ENCODE measurements at regions not wholly inside any gene's neighbourhood (a gene's known extent, or its start where the extent isn't known, plus 50 kb on each side); places are given as distances from the start of the nearest gene placed in this dataset.

DNA sequence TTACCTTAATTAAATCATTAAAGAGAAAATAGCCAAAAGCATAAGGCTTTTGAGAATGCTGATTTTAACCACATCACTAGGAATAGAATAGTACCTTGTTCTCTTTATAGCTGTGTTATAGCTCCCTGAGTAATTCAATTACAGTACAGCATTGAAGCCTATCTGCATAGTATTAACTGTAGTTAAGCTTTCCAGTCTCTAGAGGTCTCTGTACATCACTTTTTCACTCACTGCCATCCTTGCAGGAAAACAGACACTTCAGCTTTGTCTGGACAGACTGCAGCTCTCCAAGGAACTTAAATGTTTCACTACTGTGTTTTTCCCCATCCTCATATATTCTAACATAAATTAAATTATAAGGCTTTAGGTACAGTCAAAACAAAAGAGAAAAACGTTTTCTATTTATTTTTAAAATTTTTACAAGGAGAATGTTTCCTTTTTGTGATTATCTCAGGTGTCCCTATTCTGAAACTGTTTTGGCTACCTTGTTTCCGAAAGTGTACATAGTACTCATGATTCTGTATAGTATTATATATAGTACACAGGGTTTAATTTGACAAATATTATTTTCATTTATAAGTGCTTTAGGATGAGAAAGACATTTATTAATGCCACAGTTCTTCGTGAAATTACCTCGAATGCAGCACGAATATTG is 407.9 kb downstream of the PCDH18 start:
- TF ChIP-seq, protein P1, sequence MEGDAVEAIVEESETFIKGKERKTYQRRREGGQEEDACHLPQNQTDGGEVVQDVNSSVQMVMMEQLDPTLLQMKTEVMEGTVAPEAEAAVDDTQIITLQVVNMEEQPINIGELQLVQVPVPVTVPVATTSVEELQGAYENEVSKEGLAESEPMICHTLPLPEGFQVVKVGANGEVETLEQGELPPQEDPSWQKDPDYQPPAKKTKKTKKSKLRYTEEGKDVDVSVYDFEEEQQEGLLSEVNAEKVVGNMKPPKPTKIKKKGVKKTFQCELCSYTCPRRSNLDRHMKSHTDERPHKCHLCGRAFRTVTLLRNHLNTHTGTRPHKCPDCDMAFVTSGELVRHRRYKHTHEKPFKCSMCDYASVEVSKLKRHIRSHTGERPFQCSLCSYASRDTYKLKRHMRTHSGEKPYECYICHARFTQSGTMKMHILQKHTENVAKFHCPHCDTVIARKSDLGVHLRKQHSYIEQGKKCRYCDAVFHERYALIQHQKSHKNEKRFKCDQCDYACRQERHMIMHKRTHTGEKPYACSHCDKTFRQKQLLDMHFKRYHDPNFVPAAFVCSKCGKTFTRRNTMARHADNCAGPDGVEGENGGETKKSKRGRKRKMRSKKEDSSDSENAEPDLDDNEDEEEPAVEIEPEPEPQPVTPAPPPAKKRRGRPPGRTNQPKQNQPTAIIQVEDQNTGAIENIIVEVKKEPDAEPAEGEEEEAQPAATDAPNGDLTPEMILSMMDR (IDR thresholded peaks at IDR 0.05; ENCODE audit: control insufficient read depth, insufficient read depth, low read depth, low read length, missing control alignments) = peak; percentile 63
- DNase-seq (ENCODE audit: low read depth) = peak; percentile 60
- H3K4me3 ChIP-seq (ENCODE audit: control insufficient read depth, low read depth, low read length) = peak overlapping the region; percentile 41

DNA sequence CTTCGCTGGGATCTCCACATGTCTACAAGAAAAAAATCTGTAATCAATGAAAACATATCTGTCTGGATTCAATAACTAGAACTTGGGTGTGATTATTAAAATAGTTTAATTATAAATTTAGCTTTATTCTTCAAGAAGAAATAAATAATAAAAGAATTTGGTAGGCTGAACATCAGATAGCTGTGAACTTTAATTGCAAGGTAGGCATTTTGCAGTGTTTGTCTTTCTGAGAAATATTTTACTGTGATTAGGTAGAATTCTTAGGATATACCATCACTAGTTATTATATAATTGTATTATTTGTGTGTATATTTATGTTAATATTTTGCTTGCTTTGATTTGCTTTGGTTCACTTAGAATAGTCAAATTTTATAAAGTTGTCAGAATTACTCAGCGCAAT is 409.4 kb downstream of the PCDH18 start:
- no peak overlapping the region for H3K4me3 ChIP-seq (ENCODE audit: control insufficient read depth, low read depth, low read length)
- no peak for DNase-seq (ENCODE audit: low read depth)
- TF ChIP-seq, protein P1 (IDR thresholded peaks at IDR 0.05; ENCODE audit: control insufficient read depth, insufficient read depth, low read depth, low read length, missing control alignments) = no peak

DNA sequence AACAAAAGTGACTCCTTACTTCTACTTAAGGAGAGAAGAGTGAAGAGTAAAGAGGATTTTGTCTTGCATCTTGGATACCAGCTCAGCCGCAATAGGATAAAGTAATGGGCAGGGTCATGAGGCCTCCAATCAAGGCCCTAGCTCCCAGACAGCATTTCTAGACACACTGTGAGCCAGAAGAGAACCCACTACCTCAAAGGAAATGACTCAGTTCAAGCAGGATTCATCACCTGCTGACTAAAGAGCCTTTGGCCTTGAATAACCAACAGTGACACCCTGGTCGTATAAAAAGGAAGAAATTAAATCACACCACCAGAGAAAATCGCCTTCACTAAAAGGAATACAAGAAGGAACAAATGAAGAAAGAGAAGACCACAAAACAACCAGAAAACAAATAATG is 416.1 kb downstream of the PCDH18 start:
- DNase-seq (ENCODE audit: low read depth) = no peak
- TF ChIP-seq, protein P1 (IDR thresholded peaks at IDR 0.05; ENCODE audit: control insufficient read depth, insufficient read depth, low read depth, low read length, missing control alignments) = no peak
- H3K4me3 ChIP-seq (ENCODE audit: control insufficient read depth, low read depth, low read length) = no peak overlapping the region

DNA sequence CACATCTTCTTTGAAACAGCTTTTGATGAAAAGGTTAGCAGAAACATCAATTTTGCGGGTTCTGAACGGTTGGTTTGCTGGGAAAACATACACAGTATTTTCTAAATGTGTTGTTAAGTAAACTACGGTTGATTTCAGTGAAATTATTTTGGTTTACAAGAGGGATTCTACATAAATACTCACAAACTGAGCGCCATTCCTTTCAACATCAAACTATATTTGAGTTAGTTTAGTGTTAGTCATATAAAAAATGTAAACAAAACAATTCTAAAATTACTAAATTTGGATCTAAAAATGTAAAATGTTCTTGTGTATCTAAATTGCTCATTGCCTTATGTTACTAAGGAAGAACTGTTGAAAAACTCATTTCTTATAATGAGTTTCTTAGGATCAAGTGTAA is 425.6 kb downstream of the PCDH18 start:
- TF ChIP-seq, protein P1 (IDR thresholded peaks at IDR 0.05; ENCODE audit: control insufficient read depth, insufficient read depth, low read depth, low read length, missing control alignments) = no peak
- no peak overlapping the region for H3K4me3 ChIP-seq (ENCODE audit: control insufficient read depth, low read depth, low read length)
- DNase-seq (ENCODE audit: low read depth) = no peak

DNA sequence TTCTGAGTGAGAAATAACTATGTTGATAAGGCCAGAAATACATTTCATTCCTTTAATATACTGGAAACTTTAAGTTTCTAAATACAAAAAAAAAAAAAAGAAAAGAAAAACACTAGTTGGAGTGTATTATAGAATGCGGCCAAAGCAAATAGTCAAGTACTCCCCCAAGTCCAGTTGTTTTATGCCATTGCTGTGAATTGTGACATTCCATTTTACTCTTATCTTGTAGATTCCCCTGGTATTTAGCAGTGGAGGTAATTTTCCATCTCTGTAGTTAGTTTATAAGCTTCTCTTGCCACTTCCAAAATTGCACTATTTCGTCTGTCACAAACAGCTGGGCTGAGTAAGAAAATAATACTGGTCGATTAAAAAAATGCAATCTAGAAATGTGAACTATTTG is 426.0 kb downstream of the PCDH18 start:
- no peak for DNase-seq (ENCODE audit: low read depth)
- TF ChIP-seq, protein P1 (IDR thresholded peaks at IDR 0.05; ENCODE audit: control insufficient read depth, insufficient read depth, low read depth, low read length, missing control alignments) = no peak
- no peak overlapping the region for H3K4me3 ChIP-seq (ENCODE audit: control insufficient read depth, low read depth, low read length)

DNA sequence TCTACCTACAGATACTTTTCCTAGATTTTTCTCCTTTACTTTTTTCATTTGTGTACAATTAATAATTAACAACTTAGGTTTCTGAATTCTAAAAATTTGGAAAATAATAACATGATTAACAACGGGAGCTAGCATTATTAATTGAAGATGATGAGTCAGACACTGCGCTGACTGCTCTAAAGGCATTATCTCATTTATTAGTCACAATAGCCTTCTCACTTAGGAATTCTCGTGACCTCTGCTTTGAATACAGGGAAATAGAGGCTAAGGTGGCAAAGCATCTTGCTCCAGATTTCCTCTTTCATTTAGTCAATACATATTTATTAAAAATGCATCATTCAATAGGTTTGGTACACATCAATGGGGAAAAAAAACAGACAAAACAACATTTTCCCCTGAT is 441.3 kb downstream of the PCDH18 start:
- H3K4me3 ChIP-seq (ENCODE audit: control insufficient read depth, low read depth, low read length) = no peak overlapping the region
- TF ChIP-seq, protein P1 (IDR thresholded peaks at IDR 0.05; ENCODE audit: control insufficient read depth, insufficient read depth, low read depth, low read length, missing control alignments) = no peak
- DNase-seq (ENCODE audit: low read depth) = no peak
